ENCODE measurements at regions not wholly inside any gene's neighbourhood (a gene's known extent, or its start where the extent isn't known, plus 50 kb on each side); places are given as distances from the start of the nearest gene placed in this dataset.

GRCh38 chr10:56653289-56653688 is 292.2 kb upstream of the ZWINT start:
- no peak overlapping the region for H3K4me3 Mint-ChIP-seq
- H3K4me1 Mint-ChIP-seq (ENCODE audit: low read depth), result no peaks in the 10 kb centered on the region
- peaks cover 17% of the 10 kb centered on the region for H3K9me3 Mint-ChIP-seq (ENCODE audit: low read depth)

GRCh38 chr10:56646329-56647111 is 285.5 kb upstream of the ZWINT start:
- Mint-ChIP-seq H3K36me3 (no peaks in the 10 kb centered on the region), H3K4me1 (ENCODE audit: low read depth) (no peaks in the 10 kb centered on the region), H3K9me3 (ENCODE audit: low read depth) (peaks cover 19% of the 10 kb centered on the region), H3K27me3 (no peaks in the 10 kb centered on the region), H3K27ac (no peak overlapping the region), H3K4me3 (no peak overlapping the region)

More at GRCh38 chr10:56653289-56653688, 292.2 kb upstream of the ZWINT start:
- no peaks in the 10 kb centered on the region for H3K27me3 Mint-ChIP-seq
- H3K36me3 Mint-ChIP-seq, result no peaks in the 10 kb centered on the region
- no peak overlapping the region for H3K27ac Mint-ChIP-seq

GRCh38 chr10:56633876-56634452 is 272.9 kb upstream of the ZWINT start:
- H3K4me3 Mint-ChIP-seq, result no peak overlapping the region
- H3K4me1 Mint-ChIP-seq (ENCODE audit: low read depth), result no peaks in the 10 kb centered on the region
- H3K27me3 Mint-ChIP-seq, result no peaks in the 10 kb centered on the region
- no peaks in the 10 kb centered on the region for H3K36me3 Mint-ChIP-seq
- H3K27ac Mint-ChIP-seq, result no peak overlapping the region
- peaks cover 4% of the 10 kb centered on the region for H3K9me3 Mint-ChIP-seq (ENCODE audit: low read depth)

GRCh38 chr10:56632537-56632936 is 271.5 kb upstream of the ZWINT start:
- H3K36me3 Mint-ChIP-seq, result no peaks in the 10 kb centered on the region
- H3K9me3 Mint-ChIP-seq (ENCODE audit: low read depth), result peaks cover 4% of the 10 kb centered on the region
- H3K4me3 Mint-ChIP-seq, result no peak overlapping the region
- H3K4me1 Mint-ChIP-seq (ENCODE audit: low read depth), result no peaks in the 10 kb centered on the region
- H3K27ac Mint-ChIP-seq, result no peak overlapping the region
- H3K27me3 Mint-ChIP-seq, result no peaks in the 10 kb centered on the region

- no peak overlapping the region for H3K4me3 Mint-ChIP-seq
These were observed 263.0 kb upstream of the ZWINT start for GRCh38 chr10:56624082-56624481.

GRCh38 chr10:56623064-56623463 is 262.0 kb upstream of the ZWINT start:
- Mint-ChIP-seq H3K4me1 (ENCODE audit: low read depth) (peaks cover 4% of the 10 kb centered on the region), H3K9me3 (ENCODE audit: low read depth) (peaks cover 19% of the 10 kb centered on the region), H3K27me3 (no peaks in the 10 kb centered on the region), H3K36me3 (no peaks in the 10 kb centered on the region), H3K27ac (no peak overlapping the region), H3K4me3 (no peak overlapping the region)

More at GRCh38 chr10:56624082-56624481, 263.0 kb upstream of the ZWINT start:
- Mint-ChIP-seq H3K9me3 (ENCODE audit: low read depth) (peaks cover 16% of the 10 kb centered on the region), H3K27me3 (no peaks in the 10 kb centered on the region), H3K27ac (no peak overlapping the region), H3K4me1 (ENCODE audit: low read depth) (peaks cover 4% of the 10 kb centered on the region), H3K36me3 (no peaks in the 10 kb centered on the region)

- H3K27me3 Mint-ChIP-seq, result no peaks in the 10 kb centered on the region
- peak overlapping the region; percentile 30 for H3K4me3 Mint-ChIP-seq
- H3K36me3 Mint-ChIP-seq, result no peaks in the 10 kb centered on the region
- peaks cover 19% of the 10 kb centered on the region for H3K9me3 Mint-ChIP-seq (ENCODE audit: low read depth)
- H3K4me1 Mint-ChIP-seq (ENCODE audit: low read depth), result peaks cover 4% of the 10 kb centered on the region
- no peak overlapping the region for H3K27ac Mint-ChIP-seq
These were observed 261.4 kb upstream of the ZWINT start for GRCh38 chr10:56622335-56622973.

- Mint-ChIP-seq H3K27me3 (no peaks in the 10 kb centered on the region), H3K9me3 (ENCODE audit: low read depth) (no peaks in the 10 kb centered on the region), H3K4me1 (ENCODE audit: low read depth) (no peaks in the 10 kb centered on the region), H3K36me3 (no peaks in the 10 kb centered on the region), H3K27ac (no peak overlapping the region), H3K4me3 (no peak overlapping the region)
These were observed 245.1 kb upstream of the ZWINT start for GRCh38 chr10:56606202-56606601.

GRCh38 chr10:56605051-56605450 is 244.0 kb upstream of the ZWINT start:
- Mint-ChIP-seq H3K4me1 (ENCODE audit: low read depth) (no peaks in the 10 kb centered on the region), H3K9me3 (ENCODE audit: low read depth) (no peaks in the 10 kb centered on the region), H3K27ac (no peak overlapping the region), H3K4me3 (no peak overlapping the region), H3K27me3 (no peaks in the 10 kb centered on the region), H3K36me3 (no peaks in the 10 kb centered on the region)

GRCh38 chr10:56604624-56605023 is 243.6 kb upstream of the ZWINT start:
- Mint-ChIP-seq H3K27ac (no peak overlapping the region), H3K9me3 (ENCODE audit: low read depth) (no peaks in the 10 kb centered on the region), H3K4me3 (no peak overlapping the region), H3K36me3 (no peaks in the 10 kb centered on the region), H3K4me1 (ENCODE audit: low read depth) (no peaks in the 10 kb centered on the region), H3K27me3 (no peaks in the 10 kb centered on the region)

- Mint-ChIP-seq H3K4me1 (ENCODE audit: low read depth) (no peaks in the 10 kb centered on the region), H3K4me3 (no peak overlapping the region), H3K36me3 (no peaks in the 10 kb centered on the region), H3K27me3 (no peaks in the 10 kb centered on the region), H3K27ac (no peak overlapping the region), H3K9me3 (ENCODE audit: low read depth) (no peaks in the 10 kb centered on the region)
These were observed 238.1 kb upstream of the ZWINT start for GRCh38 chr10:56599201-56599600.

- Mint-ChIP-seq H3K36me3 (no peaks in the 10 kb centered on the region), H3K27ac (no peak overlapping the region), H3K4me3 (no peak overlapping the region), H3K9me3 (ENCODE audit: low read depth) (peaks cover 6% of the 10 kb centered on the region), H3K27me3 (no peaks in the 10 kb centered on the region), H3K4me1 (ENCODE audit: low read depth) (no peaks in the 10 kb centered on the region)
These were observed 235.2 kb upstream of the ZWINT start for GRCh38 chr10:56596257-56596656.

GRCh38 chr10:56593120-56593519 is 232.1 kb upstream of the ZWINT start:
- H3K4me1 Mint-ChIP-seq (ENCODE audit: low read depth), result no peaks in the 10 kb centered on the region
- no peak overlapping the region for H3K4me3 Mint-ChIP-seq
- peaks cover 7% of the 10 kb centered on the region for H3K9me3 Mint-ChIP-seq (ENCODE audit: low read depth)
- no peaks in the 10 kb centered on the region for H3K36me3 Mint-ChIP-seq
- no peaks in the 10 kb centered on the region for H3K27me3 Mint-ChIP-seq
- no peak overlapping the region for H3K27ac Mint-ChIP-seq

GRCh38 chr10:56586461-56586891 is 225.4 kb upstream of the ZWINT start:
- Mint-ChIP-seq H3K27me3 (no peaks in the 10 kb centered on the region), H3K4me1 (ENCODE audit: low read depth) (no peaks in the 10 kb centered on the region), H3K36me3 (no peaks in the 10 kb centered on the region), H3K4me3 (no peak overlapping the region), H3K9me3 (ENCODE audit: low read depth) (peaks cover 2% of the 10 kb centered on the region), H3K27ac (no peak overlapping the region)

- Mint-ChIP-seq H3K4me3 (no peak overlapping the region), H3K27ac (no peak overlapping the region), H3K27me3 (no peaks in the 10 kb centered on the region)
These were observed 224.6 kb upstream of the ZWINT start for GRCh38 chr10:56585447-56586171.

More at GRCh38 chr10:56585447-56586171, 224.6 kb upstream of the ZWINT start:
- no peaks in the 10 kb centered on the region for H3K36me3 Mint-ChIP-seq
- no peaks in the 10 kb centered on the region for H3K9me3 Mint-ChIP-seq (ENCODE audit: low read depth)
- no peaks in the 10 kb centered on the region for H3K4me1 Mint-ChIP-seq (ENCODE audit: low read depth)
